H9 (cell line): ENCODE measurements at regions not wholly inside any gene's neighbourhood (a gene's known extent, or its start where the extent isn't known, plus 50 kb on each side); places are given as distances from the start of the nearest gene placed in this dataset.

Source experiments
- DNase-seq: peaks from one replicate; pipeline ENCODE4 v3.0.0-alpha.2; 2017
- H2AFZ ChIP-seq: one replicate; pipeline ENCODE4 v1.6.1; 2013; ENCODE audit warnings: mild to moderate bottlenecking, low read length, control low read depth, moderate library complexity
- H2AK5ac ChIP-seq: 2 replicates; pipeline ENCODE4 v1.6.1; 2013; ENCODE audit warnings: low read length, control low read depth, mixed read lengths; ENCODE audit not compliant: insufficient read length
- H2BK120ac ChIP-seq: one replicate; pipeline ENCODE4 v1.6.1; 2013; ENCODE audit warnings: low read depth, mild to moderate bottlenecking, low read length, control low read depth, inconsistent platforms; ENCODE audit not compliant: poor library complexity, severe bottlenecking
- H2BK12ac ChIP-seq: 2 replicates; pipeline ENCODE4 v1.6.1; 2013; ENCODE audit warnings: low read length, control low read depth, mixed read lengths, low read depth; ENCODE audit not compliant: insufficient read length
- H2BK15ac ChIP-seq: 2 replicates; pipeline ENCODE4 v1.6.1; 2013; ENCODE audit warnings: low read depth, low read length, control low read depth
- H2BK20ac ChIP-seq: one replicate; pipeline ENCODE4 v1.6.1; 2013; ENCODE audit warnings: low read depth, mild to moderate bottlenecking, low read length, control low read depth, inconsistent platforms; ENCODE audit not compliant: poor library complexity, severe bottlenecking
- H2BK5ac ChIP-seq: 2 replicates; pipeline ENCODE4 v1.6.1; 2013; ENCODE audit warnings: low read length, control low read depth, mixed read lengths; ENCODE audit not compliant: insufficient read length
- H3K14ac ChIP-seq: 2 replicates; pipeline ENCODE4 v1.6.1; 2013; ENCODE audit warnings: low read length, control low read depth; ENCODE audit not compliant: insufficient read depth
- H3K18ac ChIP-seq: 2 replicates; pipeline ENCODE4 v1.6.1; 2013; ENCODE audit warnings: low read depth, mild to moderate bottlenecking, mixed read lengths, low read length, control low read depth; ENCODE audit not compliant: insufficient read length
- H3K23ac ChIP-seq: 2 replicates; pipeline ENCODE4 v1.6.1; 2013; ENCODE audit warnings: low read length, control low read depth, mixed read lengths, low read depth; ENCODE audit not compliant: insufficient read length
- H3K23me2 ChIP-seq: 2 replicates; pipeline ENCODE4 v1.6.1; 2013; ENCODE audit warnings: low read depth, mild to moderate bottlenecking, mixed read lengths, low read length, control low read depth; ENCODE audit not compliant: insufficient read length, poor library complexity, severe bottlenecking
- H3K27ac ChIP-seq: 2 replicates; pipeline ENCODE4 v1.5.1; 2013; ENCODE audit warnings: low read length, control low read depth, mixed read lengths, low read depth; ENCODE audit not compliant: insufficient read length
- H3K27me3 ChIP-seq: 2 replicates; pipeline ENCODE4 v1.6.1; 2013; ENCODE audit warnings: low read length, control low read depth, inconsistent platforms; ENCODE audit not compliant: insufficient read depth
- H3K4ac ChIP-seq: 2 replicates; pipeline ENCODE4 v1.6.1; 2013; ENCODE audit warnings: low read depth, mild to moderate bottlenecking, control low read depth, inconsistent platforms, low read length, moderate library complexity
- H3K4me1 ChIP-seq: 2 replicates; pipeline ENCODE4 v1.6.1; 2013; ENCODE audit warnings: low read length, control low read depth, inconsistent platforms; ENCODE audit not compliant: insufficient read depth
- H3K4me2 ChIP-seq: 2 replicates; pipeline ENCODE4 v1.6.1; 2013; ENCODE audit warnings: low read length, control low read depth, mixed read lengths; ENCODE audit not compliant: insufficient read length, insufficient read depth
- H3K56ac ChIP-seq: 2 replicates; pipeline ENCODE4 v1.6.1; 2013; ENCODE audit warnings: low read depth, mild to moderate bottlenecking, mixed read lengths, low read length, control low read depth; ENCODE audit not compliant: insufficient read length
- H3K79me1 ChIP-seq: 2 replicates; pipeline ENCODE4 v1.6.1; 2013; ENCODE audit warnings: low read depth, mild to moderate bottlenecking, moderate library complexity, low read length, control low read depth, inconsistent platforms; ENCODE audit not compliant: insufficient read depth, poor library complexity, severe bottlenecking
- H3K79me2 ChIP-seq: 2 replicates; pipeline ENCODE4 v1.6.1; 2013; ENCODE audit warnings: low read length, control low read depth, inconsistent platforms; ENCODE audit not compliant: insufficient read depth
- H3K9ac ChIP-seq: 2 replicates; pipeline ENCODE4 v1.6.1; 2013; ENCODE audit warnings: low read length, control low read depth, mixed read lengths; ENCODE audit not compliant: insufficient read length; ENCODE audit errors: extremely low read depth
- H3K9me3 ChIP-seq: one replicate; pipeline ENCODE4 v1.6.1; 2013; ENCODE audit warnings: low read depth, low read length, inconsistent platforms; ENCODE audit not compliant: control insufficient read depth
- H3T11ph ChIP-seq: one replicate; pipeline ENCODE4 v1.6.1; 2013; ENCODE audit warnings: mild to moderate bottlenecking, low read length, control low read depth, inconsistent platforms
- H4K20me1 ChIP-seq: one replicate; pipeline ENCODE4 v1.6.1; 2013; ENCODE audit not compliant: control insufficient read depth, insufficient read length, insufficient read depth
- H4K5ac ChIP-seq: 2 replicates; pipeline ENCODE4 v1.6.1; 2013; ENCODE audit warnings: low read depth, mild to moderate bottlenecking, mixed read lengths, low read length, control low read depth; ENCODE audit not compliant: insufficient read length
- H4K8ac ChIP-seq: replicated peaks from 2 replicates; pipeline ENCODE4 v1.6.1; 2013; ENCODE audit warnings: low read length, control low read depth, mixed read lengths, low read depth; ENCODE audit not compliant: insufficient read length
- H4K91ac ChIP-seq: 2 replicates; pipeline ENCODE4 v1.6.1; 2013; ENCODE audit warnings: low read depth, mild to moderate bottlenecking, moderate library complexity, mixed read lengths, low read length, control low read depth; ENCODE audit not compliant: insufficient read length
- H3K27ac Mint-ChIP-seq, 3 experiments: 2 replicates in 2 of 3; 3 replicates in 1 of 3; pipeline ENCODE4 v1.8.0; 2020 to 2021; ENCODE audit warnings: mixed read lengths in 3 of 3, mild to moderate bottlenecking in 1 of 3, moderate library complexity in 1 of 3
- H3K27me3 Mint-ChIP-seq: 2 replicates; pipeline ENCODE4 v1.8.0; 2021; ENCODE audit warnings: low read depth, mild to moderate bottlenecking, moderate library complexity, mixed read lengths
- H3K36me3 Mint-ChIP-seq, 3 experiments: 2 replicates in 2 of 3; 3 replicates in 1 of 3; pipeline ENCODE4 v1.8.0; 2020 to 2021; ENCODE audit warnings: low read depth in 3 of 3, mixed read lengths in 3 of 3; ENCODE audit not compliant: insufficient read depth in 1 of 3
- H3K4me1 Mint-ChIP-seq, 2 experiments: 2 replicates each; pipeline ENCODE4 v1.8.0; 2020; ENCODE audit warnings: mixed read lengths in 2 of 2
- H3K4me3 Mint-ChIP-seq, 2 experiments: 2 replicates in 1 of 2; 3 replicates in 1 of 2; pipeline ENCODE4 v1.8.0; 2020 to 2021; ENCODE audit warnings: mild to moderate bottlenecking in 2 of 2, mixed read lengths in 2 of 2, moderate library complexity in 1 of 2
- H3K9me3 Mint-ChIP-seq, 2 experiments: 2 replicates in 1 of 2; 3 replicates in 1 of 2; pipeline ENCODE4 v1.8.0; 2020; ENCODE audit warnings: mild to moderate bottlenecking in 2 of 2, mixed read lengths in 2 of 2, moderate library complexity in 1 of 2
- CTCF ChIP-seq: fragments of 200-600 bp; sonication (generic); conservative IDR thresholded peaks from 3 replicates; pipeline ENCODE4 v1.8.0; 2021; ENCODE audit warnings: antibody characterized with exemption, mild to moderate bottlenecking
- WGBS: extraction: QIAGEN DNeasy Blood & Tissue Kit; methylation state at CpG from one replicate; pipeline ENCODE4 v1.1.7; 2013; ENCODE audit warnings: missing lambda C conversion rate, low lambda C conversion rate, mixed read lengths; ENCODE audit not compliant: insufficient read length; ENCODE audit errors: extremely low coverage; 5-methylcytosine and 5-hydroxymethylcytosine counted together

DNA sequence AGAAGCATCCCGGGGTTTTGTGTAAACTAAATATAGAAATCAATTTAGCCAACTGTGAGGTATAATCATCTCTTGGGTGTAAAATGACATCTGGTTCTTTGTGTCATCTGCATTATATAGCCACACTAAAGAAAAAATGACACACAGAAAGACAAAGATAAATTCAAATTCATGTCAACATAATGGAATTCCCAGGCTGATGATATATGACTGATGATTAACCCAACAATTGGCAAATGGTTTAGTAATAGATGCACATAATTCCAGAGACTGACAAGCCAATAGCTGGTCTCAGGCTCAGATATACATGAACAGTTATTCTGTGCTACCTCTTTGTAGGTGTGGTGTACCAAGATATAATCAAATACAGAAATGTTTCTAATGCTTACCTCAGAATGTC, 375.4 kb upstream of the PITX2 start:
- Histone ChIP-seq H2AK5ac (no peak overlapping the region), H3K4ac (no peak overlapping the region), H3K4me2 (no peak overlapping the region), H2BK15ac (no peak overlapping the region), H4K5ac (no peak overlapping the region), H4K8ac (no peak overlapping the region), H4K91ac (no peak overlapping the region), H3K79me1 (no peaks in the 10 kb centered on the region), H3K18ac (no peak overlapping the region), H2AFZ (no peak overlapping the region), H3K4me1 (no peaks in the 10 kb centered on the region), H3K56ac (no peak overlapping the region), H2BK12ac (no peak overlapping the region), H2BK20ac (no peak overlapping the region), H2BK5ac (no peak overlapping the region), H2BK120ac (no peak overlapping the region), H3K27ac (no peak overlapping the region), H3T11ph (no peak overlapping the region), H3K9me3 (no peaks in the 10 kb centered on the region), H3K23ac (no peak overlapping the region), H3K27me3 (no peaks in the 10 kb centered on the region), H4K20me1 (no peaks in the 10 kb centered on the region), H3K14ac (no peak overlapping the region), H3K9ac (no peak overlapping the region), H3K23me2 (no peaks in the 10 kb centered on the region), H3K79me2 (no peaks in the 10 kb centered on the region)
- DNase-seq: no peak
- Mint-ChIP-seq H3K27ac (no peak overlapping the region), H3K27me3 (no peaks in the 10 kb centered on the region), H3K4me1 (no peaks in the 10 kb centered on the region), H3K36me3 (no peaks in the 10 kb centered on the region), H3K4me3 (no peak overlapping the region), H3K9me3 (no peaks in the 10 kb centered on the region)
- no peak for TF ChIP-seq CTCF
- WGBS: no CpG with 5 or more reads among the region's 1 CpG
